SU-DHL-6 (cell line): ENCODE measurements at regions not wholly inside any gene's neighbourhood (a gene's known extent, or its start where the extent isn't known, plus 50 kb on each side); places are given as distances from the start of the nearest gene placed in this dataset.

Source experiments
- H2AFZ ChIP-seq: fragments of 200-600 bp; sonication (generic); 2 replicates; pipeline ENCODE4 v1.6.1; 2014; ENCODE audit warnings: low read depth, mild to moderate bottlenecking, moderate library complexity, mixed read lengths, antibody characterized with exemption, low read length; ENCODE audit not compliant: severe bottlenecking
- H3F3A ChIP-seq: fragments of 200-600 bp; shearing (Covaris generic); 2 replicates; pipeline ENCODE4 v1.6.0; 2016; ENCODE audit warnings: antibody characterized with exemption, mild to moderate bottlenecking; ENCODE audit not compliant: insufficient read depth
- H3K27ac ChIP-seq: fragments of 200-600 bp; sonication (generic); 2 replicates; pipeline ENCODE4 v1.5.1; 2016; ENCODE audit warnings: low read depth, mild to moderate bottlenecking, low read length, moderate library complexity, mixed read lengths
- H3K27me3 ChIP-seq: fragments of 200-600 bp; sonication (generic), shearing (Covaris generic); 2 replicates; pipeline ENCODE4 v1.6.0; 2014; ENCODE audit warnings: mild to moderate bottlenecking, low read length
- H3K36me3 ChIP-seq: fragments of 200-600 bp; sonication (generic); 2 replicates; pipeline ENCODE4 v1.6.1; 2014; ENCODE audit warnings: mild to moderate bottlenecking, low read length, mixed read lengths
- H3K4me2 ChIP-seq: fragments of 300-600, 200-600 bp; shearing (Covaris generic), sonication (generic); 2 replicates; pipeline ENCODE4 v1.6.0; 2014; ENCODE audit warnings: low read length, low read depth, mild to moderate bottlenecking; ENCODE audit not compliant: poor library complexity, severe bottlenecking
- H3K4me3 ChIP-seq: fragments of 200-600 bp; sonication (generic); 2 replicates; pipeline ENCODE4 v1.5.1; 2014; ENCODE audit warnings: antibody characterized with exemption, low read length, mild to moderate bottlenecking, mixed read lengths; ENCODE audit not compliant: insufficient read depth, poor library complexity, severe bottlenecking
- H3K79me2 ChIP-seq: fragments of 200-600 bp; sonication (generic); 2 replicates; pipeline ENCODE4 v1.6.1; 2014; ENCODE audit warnings: mild to moderate bottlenecking, low read length, moderate library complexity; ENCODE audit not compliant: insufficient read depth
- H3K9ac ChIP-seq: fragments of 200-600 bp; sonication (generic); 2 replicates; pipeline ENCODE4 v1.7.0; 2014; ENCODE audit warnings: mild to moderate bottlenecking, low read length
- H3K9me2 ChIP-seq: fragments of 200-600 bp; sonication (generic); replicated peaks from 2 replicates; pipeline ENCODE4 v1.6.1; 2014; ENCODE audit warnings: low read length; ENCODE audit not compliant: insufficient read depth
- H3K9me3 ChIP-seq: fragments of 200-600 bp; sonication (generic); 2 replicates; pipeline ENCODE4 v1.6.1; 2014; ENCODE audit warnings: low read length, mixed read lengths; ENCODE audit not compliant: insufficient read depth
- H4K20me1 ChIP-seq: fragments of 200-600 bp; sonication (generic); 2 replicates; pipeline ENCODE4 v1.6.1; 2014; ENCODE audit warnings: low read depth, mild to moderate bottlenecking, antibody characterized with exemption, low read length, moderate library complexity, mixed read lengths
- EZH2phosphoT487 ChIP-seq: fragments of 200-600 bp; sonication (generic), shearing (Covaris generic); conservative IDR thresholded peaks from 2 replicates; pipeline ENCODE4 v1.6.1; 2018; ENCODE audit warnings: mild to moderate bottlenecking, antibody characterized with exemption, low read length, moderate library complexity, mixed read lengths
- TF ChIP-seq, protein P1 (sequence below): fragments of 200-600 bp; sonication (generic); IDR thresholded peaks from one replicate; pipeline ENCODE4 v1.5.1; 2017; ENCODE audit warnings: antibody characterized with exemption, mild to moderate bottlenecking, low read length, moderate library complexity; ENCODE audit not compliant: insufficient read depth, poor library complexity, severe bottlenecking

DNA sequence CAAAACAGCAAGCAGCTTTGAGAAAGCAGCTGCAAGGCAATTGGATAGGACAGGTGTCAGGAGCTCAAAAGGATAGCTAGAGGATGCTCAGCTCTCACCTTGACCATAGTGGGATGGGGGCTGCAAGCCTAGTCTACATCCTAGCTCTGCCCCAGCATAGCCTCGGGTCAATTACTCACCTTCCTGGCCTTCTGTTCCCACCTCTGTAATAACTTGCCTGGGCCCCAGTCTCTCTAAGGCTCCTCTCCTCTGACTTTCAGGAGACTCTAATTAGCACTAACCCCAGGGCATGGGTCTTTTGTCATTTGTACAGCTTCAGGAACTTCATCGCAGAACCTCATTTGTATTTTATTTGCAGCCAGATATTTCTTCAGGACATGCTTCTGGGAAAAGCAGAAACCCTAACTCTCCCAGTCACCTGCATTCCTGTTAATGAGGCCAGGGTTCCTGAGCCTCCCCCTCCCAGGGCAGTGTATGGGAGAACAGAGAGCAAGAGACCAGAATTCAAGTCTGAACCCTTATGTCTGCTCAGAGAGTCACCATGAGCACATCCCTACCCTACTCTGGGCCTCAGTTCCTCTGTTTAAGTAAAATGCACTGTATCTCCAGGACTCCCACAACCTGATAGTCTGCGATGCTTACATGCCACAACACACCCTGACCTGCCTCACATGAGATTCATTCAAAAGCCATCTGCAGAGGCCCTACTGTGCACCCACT is 108.1 kb downstream of the MATN1 start:
- TF ChIP-seq EZH2phosphoT487: no peak
- TF ChIP-seq, protein P1, sequence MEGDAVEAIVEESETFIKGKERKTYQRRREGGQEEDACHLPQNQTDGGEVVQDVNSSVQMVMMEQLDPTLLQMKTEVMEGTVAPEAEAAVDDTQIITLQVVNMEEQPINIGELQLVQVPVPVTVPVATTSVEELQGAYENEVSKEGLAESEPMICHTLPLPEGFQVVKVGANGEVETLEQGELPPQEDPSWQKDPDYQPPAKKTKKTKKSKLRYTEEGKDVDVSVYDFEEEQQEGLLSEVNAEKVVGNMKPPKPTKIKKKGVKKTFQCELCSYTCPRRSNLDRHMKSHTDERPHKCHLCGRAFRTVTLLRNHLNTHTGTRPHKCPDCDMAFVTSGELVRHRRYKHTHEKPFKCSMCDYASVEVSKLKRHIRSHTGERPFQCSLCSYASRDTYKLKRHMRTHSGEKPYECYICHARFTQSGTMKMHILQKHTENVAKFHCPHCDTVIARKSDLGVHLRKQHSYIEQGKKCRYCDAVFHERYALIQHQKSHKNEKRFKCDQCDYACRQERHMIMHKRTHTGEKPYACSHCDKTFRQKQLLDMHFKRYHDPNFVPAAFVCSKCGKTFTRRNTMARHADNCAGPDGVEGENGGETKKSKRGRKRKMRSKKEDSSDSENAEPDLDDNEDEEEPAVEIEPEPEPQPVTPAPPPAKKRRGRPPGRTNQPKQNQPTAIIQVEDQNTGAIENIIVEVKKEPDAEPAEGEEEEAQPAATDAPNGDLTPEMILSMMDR: no peak
- Histone ChIP-seq H4K20me1 (no peaks in the 10 kb centered on the region), H3K9ac (no peak overlapping the region), H3K79me2 (no peaks in the 10 kb centered on the region), H3K27ac (no peak overlapping the region), H3K9me2 (no peaks in the 10 kb centered on the region), H3F3A (no peaks in the 10 kb centered on the region), H2AFZ (no peak overlapping the region), H3K9me3 (no peaks in the 10 kb centered on the region), H3K4me3 (no peak overlapping the region), H3K36me3 (no peaks in the 10 kb centered on the region), H3K27me3 (no peaks in the 10 kb centered on the region), H3K4me2 (no peak overlapping the region)

DNA sequence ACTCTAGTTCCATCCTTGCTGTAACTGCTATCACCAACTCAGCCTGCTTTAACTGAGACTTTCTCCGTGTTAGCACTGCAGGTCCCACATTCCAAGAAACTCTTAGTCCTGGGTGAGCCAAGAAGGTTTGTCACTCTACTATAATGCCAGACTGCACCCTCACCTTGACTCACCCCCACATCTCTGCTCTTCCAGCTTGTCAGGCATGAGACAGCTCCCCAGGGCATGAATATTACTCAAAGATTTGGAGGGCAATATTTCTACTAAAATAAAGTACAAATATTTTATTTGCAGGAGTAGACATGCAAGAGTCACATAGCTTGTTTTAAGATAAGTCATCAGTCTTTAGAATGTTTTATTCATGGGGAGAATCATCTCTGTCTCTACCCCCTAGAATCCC is 110.2 kb downstream of the MATN1 start:
- Histone ChIP-seq H3K9me2 (no peaks in the 10 kb centered on the region), H3K4me3 (no peak overlapping the region), H3F3A (no peaks in the 10 kb centered on the region), H3K36me3 (no peaks in the 10 kb centered on the region), H3K27ac (no peak overlapping the region), H3K9me3 (no peaks in the 10 kb centered on the region), H4K20me1 (no peaks in the 10 kb centered on the region), H3K9ac (no peak overlapping the region), H3K27me3 (no peaks in the 10 kb centered on the region), H2AFZ (no peak overlapping the region), H3K79me2 (no peaks in the 10 kb centered on the region), H3K4me2 (no peak overlapping the region)
- TF ChIP-seq, protein P1: no peak
- no peak for TF ChIP-seq EZH2phosphoT487

DNA sequence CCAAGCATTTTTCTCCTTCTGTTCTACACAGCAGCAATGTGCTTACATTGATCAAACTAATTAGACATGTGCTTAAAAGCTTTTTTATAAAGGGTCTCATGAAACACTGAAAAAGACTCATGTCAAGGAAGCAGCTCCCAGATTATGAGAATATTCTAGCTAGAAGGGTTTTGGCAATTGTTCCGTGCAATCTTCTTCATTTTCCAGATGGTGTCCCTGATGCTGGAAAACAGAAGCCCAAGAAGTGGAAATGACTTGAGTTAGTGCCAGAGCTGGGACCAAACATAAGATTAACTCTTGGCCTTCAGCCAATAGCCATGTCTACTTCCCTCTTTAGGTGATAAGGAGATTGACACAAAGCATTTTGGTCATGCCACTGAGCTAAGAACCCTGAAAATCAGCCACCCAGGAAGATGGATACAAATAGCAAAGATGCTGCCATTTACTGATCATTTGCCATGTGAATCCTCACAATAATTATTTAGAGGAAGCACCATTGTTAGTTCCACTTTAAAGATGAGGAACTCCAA is 110.8 kb downstream of the MATN1 start:
- no peaks in the 10 kb centered on the region for H3K36me3 ChIP-seq
- no peak overlapping the region for H3K4me3 ChIP-seq
- H3F3A ChIP-seq: no peaks in the 10 kb centered on the region
- no peak overlapping the region for H2AFZ ChIP-seq
- H3K27ac ChIP-seq: no peak overlapping the region
- H3K4me2 ChIP-seq: no peak overlapping the region
- no peaks in the 10 kb centered on the region for H3K79me2 ChIP-seq
- TF ChIP-seq, protein P1: no peak
- no peak for TF ChIP-seq EZH2phosphoT487
- no peaks in the 10 kb centered on the region for H3K9me2 ChIP-seq
- H4K20me1 ChIP-seq: no peaks in the 10 kb centered on the region
- H3K27me3 ChIP-seq: no peaks in the 10 kb centered on the region
- no peaks in the 10 kb centered on the region for H3K9me3 ChIP-seq
- H3K9ac ChIP-seq: no peak overlapping the region
